ENCODE measurements at regions not wholly inside any gene's neighbourhood (a gene's known extent, or its start where the extent isn't known, plus 50 kb on each side); places are given as distances from the start of the nearest gene placed in this dataset.

DNA sequence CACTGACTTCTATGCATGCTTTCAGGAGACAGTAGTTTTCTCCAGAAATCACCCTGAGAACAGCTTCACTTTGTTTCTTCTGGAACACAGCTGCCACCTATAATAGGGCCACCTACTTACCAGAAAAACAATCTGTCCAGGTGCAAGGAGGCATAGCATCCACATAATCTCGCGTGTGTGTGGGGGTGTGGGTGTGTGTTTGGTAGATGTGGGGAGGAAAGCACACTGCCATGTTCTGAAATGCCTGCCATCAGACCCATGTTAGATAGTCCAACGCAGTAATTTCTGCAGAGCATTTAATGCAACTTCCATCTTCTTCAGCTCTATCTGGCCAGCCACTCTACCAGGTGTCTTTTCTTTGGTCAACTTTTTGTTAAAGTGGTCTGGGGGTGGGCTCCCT is 102.9 kb downstream of the ACER2 start:
- TF ChIP-seq EZH2phosphoT487 (IDR thresholded peaks at IDR 0.05; ENCODE audit: insufficient read depth, low read depth) (no peak), EZH2 (IDR thresholded peaks at IDR 0.05; ENCODE audit: insufficient read depth, poor library complexity, severe bottlenecking) (no peak)
